ENCODE measurements at regions not wholly inside any gene's neighbourhood (a gene's known extent, or its start where the extent isn't known, plus 50 kb on each side); places are given as distances from the start of the nearest gene placed in this dataset.

- no TSS peak for BruUV-seq (replicated peaks)
- TF ChIP-seq, protein P1, sequence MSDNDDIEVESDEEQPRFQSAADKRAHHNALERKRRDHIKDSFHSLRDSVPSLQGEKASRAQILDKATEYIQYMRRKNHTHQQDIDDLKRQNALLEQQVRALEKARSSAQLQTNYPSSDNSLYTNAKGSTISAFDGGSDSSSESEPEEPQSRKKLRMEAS (IDR thresholded peaks at IDR 0.05) = no peak
- no peak for TF ChIP-seq SRF (IDR thresholded peaks at IDR 0.05; ENCODE audit: low read depth)
- no peak for TF ChIP-seq RAD21 (IDR thresholded peaks at IDR 0.05; ENCODE audit: low read depth)
- TF ChIP-seq EZH2 (IDR thresholded peaks at IDR 0.05) = no peak
- no peak for TF ChIP-seq POLR2A (IDR thresholded peaks at IDR 0.05; ENCODE audit: borderline replicate concordance, extremely low read depth, insufficient read depth, insufficient read length)
- TF ChIP-seq TCF7L2 (IDR thresholded peaks at IDR 0.05; ENCODE audit: borderline replicate concordance, extremely low read depth, insufficient read depth, insufficient read length) = no peak
- TF ChIP-seq YY1 (IDR thresholded peaks at IDR 0.05; ENCODE audit: extremely low read depth, insufficient replicate concordance, low read depth, low read length) = no peak
- TF ChIP-seq ZFX (IDR thresholded peaks at IDR 0.05) = no peak
- TF ChIP-seq, protein P2, sequence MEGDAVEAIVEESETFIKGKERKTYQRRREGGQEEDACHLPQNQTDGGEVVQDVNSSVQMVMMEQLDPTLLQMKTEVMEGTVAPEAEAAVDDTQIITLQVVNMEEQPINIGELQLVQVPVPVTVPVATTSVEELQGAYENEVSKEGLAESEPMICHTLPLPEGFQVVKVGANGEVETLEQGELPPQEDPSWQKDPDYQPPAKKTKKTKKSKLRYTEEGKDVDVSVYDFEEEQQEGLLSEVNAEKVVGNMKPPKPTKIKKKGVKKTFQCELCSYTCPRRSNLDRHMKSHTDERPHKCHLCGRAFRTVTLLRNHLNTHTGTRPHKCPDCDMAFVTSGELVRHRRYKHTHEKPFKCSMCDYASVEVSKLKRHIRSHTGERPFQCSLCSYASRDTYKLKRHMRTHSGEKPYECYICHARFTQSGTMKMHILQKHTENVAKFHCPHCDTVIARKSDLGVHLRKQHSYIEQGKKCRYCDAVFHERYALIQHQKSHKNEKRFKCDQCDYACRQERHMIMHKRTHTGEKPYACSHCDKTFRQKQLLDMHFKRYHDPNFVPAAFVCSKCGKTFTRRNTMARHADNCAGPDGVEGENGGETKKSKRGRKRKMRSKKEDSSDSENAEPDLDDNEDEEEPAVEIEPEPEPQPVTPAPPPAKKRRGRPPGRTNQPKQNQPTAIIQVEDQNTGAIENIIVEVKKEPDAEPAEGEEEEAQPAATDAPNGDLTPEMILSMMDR (IDR thresholded peaks at IDR 0.05 in 2 of 3, conservative IDR thresholded peaks at IDR 0.05 in 1 of 3; ENCODE audit: borderline replicate concordance in 1 of 3, insufficient read depth in 1 of 3, low read depth in 2 of 3, low read length in 2 of 3) = no peak
- no peaks in the 10 kb centered on the region for H4K20me1 ChIP-seq (ENCODE audit: insufficient read depth)
- H3K4me3 ChIP-seq (replicated peaks in 1 of 2; ENCODE audit: low read depth in 1 of 2, low read length in 2 of 2) = no peak overlapping the region
- no peak for ATAC-seq
- no peak overlapping the region for H3K9ac ChIP-seq (ENCODE audit: low read length)
- intact Hi-C loops (cut with micrococcal nuclease) = no loop called here
- no peak overlapping the region for H3K4me2 ChIP-seq (ENCODE audit: low read length)
- ChIA-PET RAD21 (ENCODE audit: low non-redundant PET in 1 of 2, low total read pairs in 2 of 2, uncharacterized antibody in 2 of 2, unreplicated experiment in 2 of 2) (no interaction called here), POLR2A (no interaction called here), CTCF (no interaction called here)
- no peaks in the 10 kb centered on the region for H3K27me3 ChIP-seq (ENCODE audit: insufficient read depth, low read length)
- no peak overlapping the region for H2AFZ ChIP-seq (ENCODE audit: low read depth, low read length, poor library complexity, severe bottlenecking)
- no peak for DNase-seq (ENCODE audit: low read depth, low spot score)
- H3K9me2 ChIP-seq (ENCODE audit: insufficient read depth) = no peaks in the 10 kb centered on the region
- H3K9me3 ChIP-seq (ENCODE audit: control insufficient read depth in 1 of 2, insufficient read depth in 1 of 2, low read depth in 1 of 2, low read length in 2 of 2) = no peaks in the 10 kb centered on the region
- H3K36me3 ChIP-seq (ENCODE audit: control insufficient read depth in 1 of 2, insufficient read depth in 2 of 2, low read length in 2 of 2) = no peaks in the 10 kb centered on the region
- H3K79me2 ChIP-seq (ENCODE audit: insufficient read depth, low read length) = no peaks in the 10 kb centered on the region
- H3K27ac ChIP-seq (ENCODE audit: low read depth, low read length) = no peak overlapping the region
- H3K4me1 ChIP-seq (ENCODE audit: control insufficient read depth in 1 of 2, insufficient read depth in 2 of 2, low read length in 2 of 2) = no peaks in the 10 kb centered on the region
Observed at GRCh38 chr11:107174856-107175255, 156.6 kb upstream of the GUCY1A2 start.

- CTCF ChIA-PET = no interaction called here
- H3K4me1 ChIP-seq (ENCODE audit: control insufficient read depth in 1 of 2, insufficient read depth in 2 of 2, low read length in 2 of 2) = no peaks in the 10 kb centered on the region
- no peak overlapping the region for H3K9ac ChIP-seq (ENCODE audit: low read length)
- DNase-seq (ENCODE audit: low read depth, low spot score) (no peak), ATAC-seq (no peak)
- no peaks in the 10 kb centered on the region for H3K27me3 ChIP-seq (ENCODE audit: insufficient read depth, low read length)
- H3K4me2 ChIP-seq (ENCODE audit: low read length) = no peak overlapping the region
- no peak overlapping the region for H3K4me3 ChIP-seq (replicated peaks in 1 of 2; ENCODE audit: low read depth in 1 of 2, low read length in 2 of 2)
- intact Hi-C loops (cut with micrococcal nuclease) = no loop called here
- H2AFZ ChIP-seq (ENCODE audit: low read depth, low read length, poor library complexity, severe bottlenecking) = no peak overlapping the region
- H3K27ac ChIP-seq (ENCODE audit: low read depth, low read length) = no peak overlapping the region
- TF ChIP-seq TCF7L2 (IDR thresholded peaks at IDR 0.05; ENCODE audit: borderline replicate concordance, extremely low read depth, insufficient read depth, insufficient read length) (no peak), ZBTB33 (IDR thresholded peaks at IDR 0.05; ENCODE audit: extremely low read depth, insufficient replicate concordance, low read length) (no peak), POLR2AphosphoS5 (IDR thresholded peaks at IDR 0.05; ENCODE audit: low read depth, low read length) (no peak), YY1 (IDR thresholded peaks at IDR 0.05; ENCODE audit: extremely low read depth, insufficient replicate concordance, low read depth, low read length) (no peak), POLR2A (IDR thresholded peaks at IDR 0.05; ENCODE audit: borderline replicate concordance, extremely low read depth, insufficient read depth, insufficient read length) (no peak), SP1 (IDR thresholded peaks at IDR 0.05; ENCODE audit: low read depth) (no peak), ZNF274 (IDR thresholded peaks at IDR 0.05; ENCODE audit: low read depth, low read length) (no peak)
- TF ChIP-seq, protein P2 (IDR thresholded peaks at IDR 0.05 in 2 of 3, conservative IDR thresholded peaks at IDR 0.05 in 1 of 3; ENCODE audit: borderline replicate concordance in 1 of 3, insufficient read depth in 1 of 3, low read depth in 2 of 3, low read length in 2 of 3) = no peak
- no TSS peak for BruUV-seq (replicated peaks)
- no peaks in the 10 kb centered on the region for H4K20me1 ChIP-seq (ENCODE audit: insufficient read depth)
- no peaks in the 10 kb centered on the region for H3K79me2 ChIP-seq (ENCODE audit: insufficient read depth, low read length)
- H3K36me3 ChIP-seq (ENCODE audit: control insufficient read depth in 1 of 2, insufficient read depth in 2 of 2, low read length in 2 of 2) = no peaks in the 10 kb centered on the region
- H3K9me2 ChIP-seq (ENCODE audit: insufficient read depth) = no peaks in the 10 kb centered on the region
- RAD21 ChIA-PET (ENCODE audit: low non-redundant PET in 1 of 2, low total read pairs in 2 of 2, uncharacterized antibody in 2 of 2, unreplicated experiment in 2 of 2) = no interaction called here
- POLR2A ChIA-PET = no interaction called here
- no peaks in the 10 kb centered on the region for H3K9me3 ChIP-seq (ENCODE audit: control insufficient read depth in 1 of 2, insufficient read depth in 1 of 2, low read depth in 1 of 2, low read length in 2 of 2)
Observed at GRCh38 chr11:107172996-107173395, 154.7 kb upstream of the GUCY1A2 start.
